Activated CD8-positive, alpha-beta memory T cell treated with anti-CD3 and anti-CD28 coated beads for 48 hours (primary cell): ENCODE measurements at regions not wholly inside any gene's neighbourhood (a gene's known extent, or its start where the extent isn't known, plus 50 kb on each side); places are given as distances from the start of the nearest gene placed in this dataset.
"Not testable (repeated sequence)": the region's sequence is repeated elsewhere in the genome, so short reads cannot be mapped to it uniquely, and the experiment has no call there.

Experiments used
- DNase-seq, 3 experiments: peaks; one replicate each; pipeline ENCODE4 v3.0.0-alpha.2; 2020; ENCODE audit warnings: low read depth in 2 of 3, low spot score in 2 of 3

GRCh38 chr16:31581065-31581464, 53.4 kb downstream of the AHSP start:
- not testable (repeated sequence) for DNase-seq

GRCh38 chr16:31601737-31602384, 74.2 kb downstream of the AHSP start:
- DNase-seq = not testable (repeated sequence)

GRCh38 chr16:31618130-31618529, 90.4 kb downstream of the AHSP start:
- no peak for DNase-seq

- no peak for DNase-seq
Observed at GRCh38 chr16:31636433-31636832, 108.7 kb downstream of the AHSP start.

GRCh38 chr16:31641279-31641678, 113.6 kb downstream of the AHSP start:
- no peak for DNase-seq

- DNase-seq = not testable (repeated sequence)
Observed at GRCh38 chr16:31655674-31656073, 128.0 kb downstream of the AHSP start.

DNA sequence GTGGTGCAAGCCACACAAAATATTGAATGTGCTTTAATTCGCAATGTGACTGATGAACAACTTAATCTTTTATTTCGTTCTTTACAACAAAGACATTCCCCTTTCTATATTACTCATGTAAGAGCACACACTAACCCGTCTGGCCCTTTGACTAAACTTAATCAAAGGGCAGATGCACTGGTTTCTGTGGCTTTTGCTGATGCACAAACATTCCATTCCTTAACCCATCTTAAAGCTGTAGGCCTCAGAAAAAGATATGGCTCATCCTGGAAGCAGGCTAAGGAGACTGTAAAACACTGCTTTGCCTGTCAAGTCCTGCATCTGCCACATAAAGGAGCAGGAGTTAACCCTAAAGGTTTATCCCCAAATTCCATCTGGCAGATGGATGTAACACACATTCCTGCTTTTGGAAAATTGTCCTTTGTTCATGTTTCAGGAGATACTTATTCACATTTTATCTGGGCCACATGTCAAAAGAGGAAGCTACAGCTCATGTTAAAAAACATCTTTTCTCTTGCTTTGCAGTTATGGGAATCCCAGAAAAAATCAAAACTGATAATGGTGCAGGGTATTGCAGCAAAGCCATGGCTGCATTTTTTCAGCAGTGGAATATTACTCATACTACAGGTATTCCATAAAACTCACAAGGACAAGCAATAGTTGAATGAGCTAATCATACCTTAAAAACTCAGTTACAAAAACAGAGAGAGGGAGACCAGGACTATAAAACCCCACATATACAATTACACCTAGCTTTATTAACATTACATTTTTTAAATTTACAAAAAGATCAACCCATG, 137.2 kb downstream of the AHSP start:
- no peak for DNase-seq

GRCh38 chr16:31674686-31675085, 147.0 kb downstream of the AHSP start:
- no peak for DNase-seq

DNA sequence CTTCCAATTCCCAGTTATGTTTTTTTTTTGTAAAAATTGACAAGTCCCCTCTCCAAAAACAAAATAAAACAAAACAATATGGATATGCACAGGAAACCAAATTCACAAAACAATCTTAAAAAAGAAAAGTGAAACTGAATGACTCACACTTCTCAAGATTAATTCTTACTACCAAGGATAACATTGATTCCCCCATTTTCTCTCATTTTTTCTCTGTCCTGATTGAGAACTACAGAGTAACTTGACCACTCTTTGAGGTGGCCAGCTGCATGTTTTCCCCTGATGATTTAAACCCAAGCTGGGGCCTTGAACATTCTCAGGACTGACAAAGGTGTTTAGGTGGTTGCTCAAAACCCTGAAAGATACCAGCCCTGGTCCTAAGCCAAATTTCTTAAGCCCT, 149.0 kb downstream of the AHSP start:
- DNase-seq = no peak

GRCh38 chr16:31678649-31679325, 151.1 kb downstream of the AHSP start:
- DNase-seq = no peak

DNA sequence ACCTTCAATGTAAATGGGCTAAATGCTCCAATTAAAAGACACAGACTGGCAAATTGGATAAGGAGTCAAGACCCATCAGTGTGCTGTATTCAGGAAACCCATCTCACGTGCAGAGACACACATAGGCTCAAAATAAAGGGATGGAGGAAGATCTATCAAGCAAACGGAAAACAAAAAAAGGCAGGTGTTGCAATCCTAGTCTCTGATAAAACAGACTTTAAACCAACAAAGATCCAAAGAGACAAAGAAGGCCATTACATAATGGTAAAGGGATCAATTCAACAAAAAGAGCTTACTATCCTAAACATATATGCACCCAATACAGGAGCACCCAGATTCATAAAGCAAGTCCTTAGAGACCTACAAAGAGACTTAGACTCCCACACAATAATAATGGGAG, 161.6 kb downstream of the AHSP start:
- DNase-seq = not testable (repeated sequence)

DNA sequence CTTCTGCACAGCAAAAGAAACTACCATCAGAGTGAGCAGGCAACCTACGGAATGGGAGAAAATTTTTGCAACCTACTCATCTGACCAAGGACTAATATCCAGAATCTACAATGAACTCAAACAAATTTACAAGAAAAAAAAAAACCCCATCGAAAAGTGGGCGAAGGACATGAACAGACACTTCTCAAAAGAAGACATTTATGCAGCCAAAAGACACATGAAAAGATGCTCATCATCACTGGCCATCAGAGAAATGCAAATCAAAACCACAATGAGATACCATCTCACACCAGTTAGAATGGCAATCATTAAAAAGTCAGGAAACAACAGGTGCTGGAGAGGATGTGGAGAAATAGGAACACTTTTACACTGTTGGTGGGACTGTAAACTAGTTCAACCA, 164.6 kb downstream of the AHSP start:
- not testable (repeated sequence) for DNase-seq

- no peak for DNase-seq
Observed at GRCh38 chr16:31693733-31694132, 166.0 kb downstream of the AHSP start.

- DNase-seq = no peak
Observed at GRCh38 chr16:31694461-31694860, 166.8 kb downstream of the AHSP start.

DNA sequence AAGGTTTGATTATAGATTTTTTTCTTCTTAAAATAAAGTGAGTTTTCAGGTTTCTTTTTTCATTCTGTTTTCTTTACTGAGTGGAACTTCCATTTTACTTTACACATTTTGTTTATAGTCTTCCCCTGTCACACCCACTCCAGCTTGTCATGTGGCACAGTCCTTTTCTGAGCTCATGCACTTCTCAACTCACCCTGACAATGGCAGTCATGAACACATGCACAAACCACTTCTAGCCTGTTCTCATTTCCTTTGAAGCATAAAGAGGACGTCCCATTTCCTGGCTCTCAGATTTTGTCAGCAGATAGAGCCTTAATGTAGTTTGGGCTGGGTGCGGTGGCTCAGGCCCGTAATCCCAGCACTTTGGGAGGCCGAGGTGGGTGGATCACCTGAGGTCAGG, 168.0 kb downstream of the AHSP start:
- no peak for DNase-seq

GRCh38 chr16:31696968-31697743, 169.5 kb downstream of the AHSP start:
- DNase-seq = no peak

GRCh38 chr16:31697744-31698125, 170.0 kb downstream of the AHSP start:
- no peak for DNase-seq

- no peak for DNase-seq
Observed at GRCh38 chr16:31698901-31699300, 171.2 kb downstream of the AHSP start.

DNA sequence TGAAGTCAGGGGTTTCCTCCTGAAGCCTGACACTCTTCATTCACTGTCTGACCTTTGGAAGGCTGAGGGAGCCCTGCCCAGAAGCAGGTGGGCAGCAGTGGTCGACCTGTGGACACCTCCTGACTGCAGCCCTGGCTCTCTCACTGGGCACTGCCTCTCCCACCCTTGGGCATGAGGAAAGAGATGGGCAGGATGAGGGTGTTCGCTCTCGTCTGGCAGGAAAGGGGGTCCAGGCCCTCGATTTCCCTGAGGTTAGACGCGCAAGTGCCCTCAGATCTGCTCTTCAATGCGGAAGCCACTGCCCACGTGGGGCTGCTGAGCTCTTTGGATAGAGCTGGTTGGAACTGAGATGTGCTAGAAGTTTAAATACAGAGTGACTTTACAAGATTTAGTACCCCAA, 171.9 kb downstream of the AHSP start:
- no peak for DNase-seq

DNA sequence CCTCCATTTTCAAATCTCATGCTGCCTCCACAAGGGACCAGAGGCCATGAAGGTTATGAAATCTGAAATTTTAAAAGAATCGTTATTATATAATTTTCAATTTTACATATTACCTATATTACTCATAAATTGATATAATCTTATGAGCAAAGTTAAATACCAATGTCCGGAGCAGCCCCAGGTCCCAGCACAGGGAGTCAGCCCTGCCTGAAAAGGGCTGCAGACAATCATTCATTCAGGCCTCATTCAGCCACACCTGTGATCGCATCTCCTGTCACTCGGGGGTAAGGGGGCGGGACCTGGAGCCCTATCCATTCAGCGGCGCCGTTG, 172.5 kb downstream of the AHSP start:
- peak in 1 of 3 experiments; percentile 75 for DNase-seq
